Uterus (tissue), 3 donors: ENCODE measurements at regions not wholly inside any gene's neighbourhood (a gene's known extent, or its start where the extent isn't known, plus 50 kb on each side); places are given as distances from the start of the nearest gene placed in this dataset.

ENCODE experiments used
- DNase-seq, 2 donors: peaks; one replicate each; pipeline ENCODE4 v3.0.0-alpha.2; 2019 to 2020
- H3K27ac ChIP-seq, 2 donors: fragments of 200-600 bp; sonication (generic); 1 replicate in 1 of 2; 2 replicates in 1 of 2; pipeline ENCODE4 v1.5.1; 2016 to 2018
- H3K27me3 ChIP-seq, 2 donors: fragments of 200-600 bp; sonication (generic); one replicate each; pipeline ENCODE4 v1.5.1; 2018 to 2019; ENCODE audit warnings: control low read depth in 1 of 2
- H3K36me3 ChIP-seq, 2 donors: fragments of 200-600 bp; sonication (generic); one replicate each; pipeline ENCODE4 v1.5.1; 2019; ENCODE audit warnings: control low read depth in 1 of 2
- H3K4me1 ChIP-seq, 2 donors: fragments of 200-600 bp; sonication (generic); one replicate each; pipeline ENCODE4 v1.5.1; 2018 to 2019; ENCODE audit warnings: control low read depth in 1 of 2
- H3K4me3 ChIP-seq, 2 donors: fragments of 200-600 bp; sonication (generic); 1 replicate in 1 of 2; 2 replicates in 1 of 2; pipeline ENCODE4 v1.5.1; 2018 to 2019; ENCODE audit warnings: mild to moderate bottlenecking in 1 of 2
- H3K9me3 ChIP-seq, 2 donors: fragments of 200-600 bp; sonication (generic); one replicate each; pipeline ENCODE4 v1.5.1; 2019; ENCODE audit warnings: control low read depth in 1 of 2
- POLR2A ChIP-seq, 2 donors: fragments of 450-650 bp; IDR thresholded peaks; one replicate each; pipeline ENCODE4 v1.6.1; 2016; ENCODE audit warnings: antibody characterized with exemption in 2 of 2, mild to moderate bottlenecking in 1 of 2, moderate library complexity in 1 of 2
- intact Hi-C: fragments of 100-400 bp; cut with DNase I; formaldehyde crosslinking; loops from one replicate; pipeline ENCODE4 v1.15.1; 2023; ENCODE audit warnings: low total_unique reads
- TF ChIP-seq, protein P1 (sequence below), 4 experiments: fragments of 200-600 bp in 2 of 4; fragments of 450-650 bp in 2 of 4; sonication (generic) in 2 of 4; IDR thresholded peaks; one replicate each; pipeline ENCODE4 v1.5.1; 2016 to 2019; ENCODE audit warnings: antibody characterized with exemption in 4 of 4, mild to moderate bottlenecking in 2 of 4, moderate library complexity in 1 of 4
- donor health status: DM: yes; HTN: yes; CAD: no.

DNA sequence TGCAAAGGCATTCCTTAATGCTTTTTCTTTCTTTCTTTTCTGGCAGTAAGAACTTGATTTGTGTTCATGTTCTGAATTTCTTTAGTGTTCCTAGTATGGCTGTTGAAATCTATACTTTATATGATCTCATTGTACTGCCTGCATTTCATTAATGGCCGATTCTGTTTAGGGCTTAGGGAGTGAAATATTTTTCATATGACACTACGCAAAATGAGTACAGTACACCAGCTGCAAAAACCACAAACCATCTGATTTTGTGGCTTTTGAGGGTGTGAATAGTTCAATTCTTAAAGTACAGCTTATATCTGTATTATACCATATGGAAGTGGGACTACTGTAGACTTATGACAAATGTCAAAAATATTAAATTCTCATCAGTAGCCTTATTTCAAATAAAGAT lies 69.1 kb upstream of the FOXP2 start:
- DNase-seq, result no peak
- TF ChIP-seq, protein P1, sequence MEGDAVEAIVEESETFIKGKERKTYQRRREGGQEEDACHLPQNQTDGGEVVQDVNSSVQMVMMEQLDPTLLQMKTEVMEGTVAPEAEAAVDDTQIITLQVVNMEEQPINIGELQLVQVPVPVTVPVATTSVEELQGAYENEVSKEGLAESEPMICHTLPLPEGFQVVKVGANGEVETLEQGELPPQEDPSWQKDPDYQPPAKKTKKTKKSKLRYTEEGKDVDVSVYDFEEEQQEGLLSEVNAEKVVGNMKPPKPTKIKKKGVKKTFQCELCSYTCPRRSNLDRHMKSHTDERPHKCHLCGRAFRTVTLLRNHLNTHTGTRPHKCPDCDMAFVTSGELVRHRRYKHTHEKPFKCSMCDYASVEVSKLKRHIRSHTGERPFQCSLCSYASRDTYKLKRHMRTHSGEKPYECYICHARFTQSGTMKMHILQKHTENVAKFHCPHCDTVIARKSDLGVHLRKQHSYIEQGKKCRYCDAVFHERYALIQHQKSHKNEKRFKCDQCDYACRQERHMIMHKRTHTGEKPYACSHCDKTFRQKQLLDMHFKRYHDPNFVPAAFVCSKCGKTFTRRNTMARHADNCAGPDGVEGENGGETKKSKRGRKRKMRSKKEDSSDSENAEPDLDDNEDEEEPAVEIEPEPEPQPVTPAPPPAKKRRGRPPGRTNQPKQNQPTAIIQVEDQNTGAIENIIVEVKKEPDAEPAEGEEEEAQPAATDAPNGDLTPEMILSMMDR (IDR thresholded peaks at IDR 0.05), result no peak
- TF ChIP-seq POLR2A (IDR thresholded peaks at IDR 0.05), result no peak
- H3K4me1 ChIP-seq, result no peaks in the 10 kb centered on the region
- no peak overlapping the region for H3K27ac ChIP-seq
- no peaks in the 10 kb centered on the region for H3K27me3 ChIP-seq
- peaks cover 0 to 3% of the 10 kb centered on the region in 2 donors for H3K36me3 ChIP-seq
- intact Hi-C loops, result no loop called here
- no peaks in the 10 kb centered on the region for H3K9me3 ChIP-seq
- H3K4me3 ChIP-seq, result no peak overlapping the region

DNA sequence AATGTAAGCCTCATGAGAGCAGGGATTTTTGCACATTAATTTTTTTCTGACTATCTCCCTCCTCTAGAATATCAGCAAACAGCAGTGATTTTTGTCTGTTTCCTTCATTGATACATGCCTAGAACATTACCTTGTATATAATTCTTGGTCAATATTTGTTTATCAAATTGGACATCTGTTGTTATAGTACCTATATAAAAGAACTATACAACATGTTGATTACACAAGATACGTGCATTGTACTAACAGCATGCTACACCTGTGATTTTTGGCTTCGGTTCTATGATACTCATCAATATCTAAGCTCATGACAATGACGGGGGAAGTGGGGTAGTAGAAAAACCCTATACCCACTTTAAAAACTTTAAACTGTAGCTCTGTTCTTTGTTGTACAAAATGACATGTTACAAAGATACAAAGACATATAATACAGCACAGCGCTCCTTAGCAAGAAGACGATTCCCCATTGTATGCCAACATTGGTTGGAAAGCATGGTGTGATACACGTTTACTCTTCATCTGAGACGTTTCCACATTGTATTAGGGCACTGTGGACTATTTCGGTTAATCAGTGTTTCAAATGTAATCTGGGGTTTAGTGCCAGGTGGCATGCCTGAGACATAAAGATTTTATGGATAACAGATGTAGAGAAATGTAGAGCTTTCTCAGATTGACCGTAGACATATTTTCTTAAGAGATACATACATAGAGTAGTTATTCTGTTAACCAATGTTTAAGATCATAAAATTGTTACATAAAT lies 70.5 kb upstream of the FOXP2 start:
- TF ChIP-seq, protein P1 (IDR thresholded peaks at IDR 0.05), result no peak
- TF ChIP-seq POLR2A (IDR thresholded peaks at IDR 0.05), result no peak
- no peak overlapping the region for H3K4me3 ChIP-seq
- no peak for DNase-seq
- H3K27ac ChIP-seq, result no peak overlapping the region
- H3K27me3 ChIP-seq, result no peaks in the 10 kb centered on the region
- no peaks in the 10 kb centered on the region for H3K4me1 ChIP-seq
- H3K9me3 ChIP-seq, result no peaks in the 10 kb centered on the region
- peaks cover 0 to 3% of the 10 kb centered on the region in 2 donors for H3K36me3 ChIP-seq
- intact Hi-C loops, result no loop called here

DNA sequence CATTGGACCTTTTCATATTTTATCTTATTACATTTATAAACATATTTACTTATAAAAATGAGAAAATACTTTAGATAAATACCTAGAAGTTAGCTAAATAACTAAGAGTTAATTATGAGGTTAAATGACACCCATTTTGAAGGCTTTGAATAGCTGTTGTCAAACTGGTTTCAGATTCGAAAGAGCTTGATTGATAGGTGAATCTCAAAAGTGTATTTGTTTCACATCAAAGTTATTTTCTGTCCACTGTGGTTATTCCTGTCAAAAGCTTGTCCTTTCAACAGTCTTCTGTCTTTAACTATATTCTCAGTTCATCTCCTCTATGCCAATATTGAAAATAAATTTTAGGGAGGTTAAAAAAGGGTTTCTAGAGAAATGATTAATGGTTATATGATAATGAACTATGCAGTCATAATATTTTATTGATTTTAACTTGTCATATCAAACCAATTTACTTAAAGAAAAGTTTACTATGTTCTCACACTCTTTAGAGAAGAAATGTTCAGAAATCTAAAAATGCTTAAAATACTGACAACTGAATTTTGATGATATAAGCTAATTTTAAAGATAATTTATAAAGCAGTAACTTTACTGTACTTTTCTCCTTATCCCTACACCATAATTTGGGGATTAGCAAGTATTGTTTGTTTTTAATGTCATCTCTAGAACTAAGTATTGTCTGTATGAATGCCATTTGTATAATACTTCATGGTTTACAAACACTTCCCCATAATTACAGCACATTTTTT lies 72.0 kb upstream of the FOXP2 start:
- DNase-seq, result no peak
- Histone ChIP-seq H3K4me3 (no peak overlapping the region), H3K27me3 (no peaks in the 10 kb centered on the region), H3K9me3 (no peaks in the 10 kb centered on the region), H3K4me1 (no peaks in the 10 kb centered on the region), H3K36me3 (peaks cover 0 to 3% of the 10 kb centered on the region in 2 donors), H3K27ac (no peak overlapping the region)
- intact Hi-C loops, result no loop called here
- no peak for TF ChIP-seq POLR2A (IDR thresholded peaks at IDR 0.05)
- TF ChIP-seq, protein P1 (IDR thresholded peaks at IDR 0.05), result no peak

DNA sequence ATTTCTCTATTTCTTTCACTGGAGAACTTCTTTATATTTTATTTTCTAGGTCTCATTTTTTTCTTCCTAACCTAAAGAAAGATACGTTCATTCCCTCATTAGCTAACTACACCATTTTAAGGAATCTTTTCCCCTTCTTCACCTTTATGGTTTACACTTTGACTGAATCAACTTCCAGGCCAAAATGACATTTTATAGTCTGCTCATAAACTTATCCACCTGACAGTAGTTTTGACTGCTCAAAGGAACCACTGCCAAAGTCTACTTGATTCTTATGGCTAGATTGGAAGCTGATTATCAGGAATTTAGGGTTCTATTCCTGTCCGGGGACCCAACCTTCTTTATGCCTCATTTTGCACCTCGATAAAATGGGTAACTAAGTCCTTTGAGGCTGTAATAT lies 73.0 kb upstream of the FOXP2 start:
- no peaks in the 10 kb centered on the region for H3K27me3 ChIP-seq
- DNase-seq, result no peak
- intact Hi-C loops, result no loop called here

More for the DNA sequence above, 73.0 kb upstream of the FOXP2 start:
- Histone ChIP-seq H3K4me1 (no peaks in the 10 kb centered on the region), H3K36me3 (peaks cover 0 to 3% of the 10 kb centered on the region in 2 donors), H3K9me3 (no peaks in the 10 kb centered on the region), H3K4me3 (no peak overlapping the region), H3K27ac (no peak overlapping the region)
- no peak for TF ChIP-seq POLR2A (IDR thresholded peaks at IDR 0.05)
- TF ChIP-seq, protein P1 (IDR thresholded peaks at IDR 0.05), result no peak
